Pancreas (tissue), 10 donors: ENCODE measurements at regions not wholly inside any gene's neighbourhood (a gene's known extent, or its start where the extent isn't known, plus 50 kb on each side); places are given as distances from the start of the nearest gene placed in this dataset.

Source experiments
- ATAC-seq, 4 donors: fragments of 200-7000 bp; cut with Tn5 transposase; one replicate each; pipeline versions ENCODE4 v1.8.0 to v1.9.1; 2020; ENCODE audit warnings: mild to moderate bottlenecking in 4 of 4, moderate library complexity in 4 of 4
- DNase-seq, 6 donors: peaks; one replicate each; pipeline ENCODE4 v3.0.0-alpha.2; 2020
- FAIRE-seq: peaks from 2 replicates; lab custom pipeline; 2012; peaks lifted over from hg19 to GRCh38; lab: Jason Lieb, UNC
- H3K27ac ChIP-seq, 4 donors: fragments of 200-600 bp; sonication (generic); 1 replicate in 3 of 4; 2 replicates in 1 of 4; pipeline versions ENCODE4 v1.5.0 to v1.8.0; 2020
- H3K27me3 ChIP-seq, 4 donors: fragments of 200-600 bp; one replicate each; pipeline ENCODE4 v1.8.0; 2021
- H3K36me3 ChIP-seq, 3 donors: fragments of 200-600 bp; sonication (generic) in 1 of 3; one replicate each; pipeline versions ENCODE4 v1.5.0 to v1.8.0; 2020 to 2021
- H3K4me1 ChIP-seq, 3 donors: fragments of 200-600 bp; one replicate each; pipeline ENCODE4 v1.8.0; 2021
- H3K4me3 ChIP-seq, 4 donors: fragments of 200-600 bp; sonication (generic) in 2 of 4; one replicate each; pipeline versions ENCODE4 v1.5.0 to v1.8.0; 2020 to 2021
- H3K9me3 ChIP-seq, 4 donors: fragments of 200-600 bp; one replicate each; pipeline ENCODE4 v1.8.0; 2021
- WGBS, 2 donors: extraction: QIAGEN DNeasy Blood & Tissue Kit; methylation state at CpG; one replicate each; pipeline ENCODE4 v1.1.7; 2013; 5-methylcytosine and 5-hydroxymethylcytosine counted together
- intact Hi-C, 3 donors: fragments of 100-400 bp; cut with DNase I; formaldehyde crosslinking; loops; one replicate each; pipeline versions ENCODE4 v1.11.1 to v1.14.2; 2022
- TF ChIP-seq, protein P1 (sequence below), 4 donors: fragments of 200-600 bp; sonication (generic) in 3 of 4; IDR thresholded peaks; one replicate each; pipeline versions ENCODE4 v1.5.0 to v1.8.0; 2021; ENCODE audit warnings: antibody characterized with exemption in 4 of 4
- donor health status: healthy with polysubstance abuse.
- donor health status: DM: no; HTN: no; CAD: no; lungs with moderate emphysema.
- donor health status: DM: no; HTN: no; CAD: no.
- donor health status: control.
- donor health status: control.
- donor health status: Bipolar disorder and iron deficiency.
- donor health status: DM: yes; HTN: yes; CAD: no.
- donor health status: DM: no; HTN: no; CAD: no.
- donor health status: DM: no; HTN: no; CAD: no.
- donor health status: DM: yes; HTN: yes; CAD: no.

DNA sequence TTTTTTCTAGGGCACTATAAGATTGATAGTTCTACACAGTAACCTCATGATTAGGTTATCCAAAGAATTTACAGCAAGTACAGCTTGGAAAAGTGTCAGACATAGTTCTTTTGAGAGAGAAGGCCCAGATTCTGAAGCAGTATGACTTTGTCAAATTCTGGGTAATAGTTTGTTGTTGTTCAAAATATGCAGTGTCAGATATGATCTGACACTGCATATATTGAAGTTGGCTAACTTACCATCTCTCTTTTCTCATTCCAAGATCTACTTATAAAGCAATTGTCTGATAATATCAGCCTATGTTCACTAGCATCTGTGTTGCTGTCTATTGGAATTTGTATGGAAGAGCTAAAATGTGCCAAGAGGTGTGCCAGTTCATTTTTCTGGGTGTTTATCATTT is 160.1 kb downstream of the CTH start:
- no peak overlapping the region for H3K27ac ChIP-seq
- ATAC-seq (no peak), DNase-seq (no peak), FAIRE-seq (no peak)
- H3K27me3 ChIP-seq: no peaks in the 10 kb centered on the region
- H3K9me3 ChIP-seq: no peaks in the 10 kb centered on the region
- H3K36me3 ChIP-seq: no peaks in the 10 kb centered on the region
- TF ChIP-seq, protein P1, sequence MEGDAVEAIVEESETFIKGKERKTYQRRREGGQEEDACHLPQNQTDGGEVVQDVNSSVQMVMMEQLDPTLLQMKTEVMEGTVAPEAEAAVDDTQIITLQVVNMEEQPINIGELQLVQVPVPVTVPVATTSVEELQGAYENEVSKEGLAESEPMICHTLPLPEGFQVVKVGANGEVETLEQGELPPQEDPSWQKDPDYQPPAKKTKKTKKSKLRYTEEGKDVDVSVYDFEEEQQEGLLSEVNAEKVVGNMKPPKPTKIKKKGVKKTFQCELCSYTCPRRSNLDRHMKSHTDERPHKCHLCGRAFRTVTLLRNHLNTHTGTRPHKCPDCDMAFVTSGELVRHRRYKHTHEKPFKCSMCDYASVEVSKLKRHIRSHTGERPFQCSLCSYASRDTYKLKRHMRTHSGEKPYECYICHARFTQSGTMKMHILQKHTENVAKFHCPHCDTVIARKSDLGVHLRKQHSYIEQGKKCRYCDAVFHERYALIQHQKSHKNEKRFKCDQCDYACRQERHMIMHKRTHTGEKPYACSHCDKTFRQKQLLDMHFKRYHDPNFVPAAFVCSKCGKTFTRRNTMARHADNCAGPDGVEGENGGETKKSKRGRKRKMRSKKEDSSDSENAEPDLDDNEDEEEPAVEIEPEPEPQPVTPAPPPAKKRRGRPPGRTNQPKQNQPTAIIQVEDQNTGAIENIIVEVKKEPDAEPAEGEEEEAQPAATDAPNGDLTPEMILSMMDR (IDR thresholded peaks at IDR 0.05): no peak
- H3K4me1 ChIP-seq: no peaks in the 10 kb centered on the region
- no peak overlapping the region for H3K4me3 ChIP-seq
- intact Hi-C loops: loop anchor here in 1 of 3 donors (10.0 kb wide), 1 partner anchor 394 kb away; no protein-coding TSS in a partner anchor

DNA sequence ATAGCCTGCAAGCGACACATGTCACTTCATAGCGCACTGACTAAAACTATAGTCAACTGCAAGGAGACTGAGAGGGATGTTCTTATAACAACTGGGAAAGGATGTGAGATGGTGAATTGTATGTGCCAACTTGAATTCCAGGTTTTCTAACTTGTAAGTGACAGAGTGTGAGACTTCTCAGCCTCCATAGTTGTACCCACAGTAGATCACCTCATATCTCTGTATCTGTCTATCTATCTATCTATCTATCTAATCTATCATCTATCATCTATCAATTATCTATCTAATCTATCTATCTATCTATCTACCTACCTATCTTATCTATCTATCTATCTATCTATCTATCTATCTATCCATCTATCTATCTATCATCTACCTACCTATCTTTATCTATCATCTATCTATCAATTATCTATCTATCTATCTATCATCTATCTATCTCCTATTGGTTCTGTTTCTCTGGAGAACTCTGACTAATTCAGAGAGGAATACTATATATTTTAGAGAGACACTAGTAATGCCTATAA is 162.3 kb downstream of the CTH start:
- Histone ChIP-seq H3K4me3 (no peak overlapping the region), H3K4me1 (no peaks in the 10 kb centered on the region)
- no peak for FAIRE-seq

DNA sequence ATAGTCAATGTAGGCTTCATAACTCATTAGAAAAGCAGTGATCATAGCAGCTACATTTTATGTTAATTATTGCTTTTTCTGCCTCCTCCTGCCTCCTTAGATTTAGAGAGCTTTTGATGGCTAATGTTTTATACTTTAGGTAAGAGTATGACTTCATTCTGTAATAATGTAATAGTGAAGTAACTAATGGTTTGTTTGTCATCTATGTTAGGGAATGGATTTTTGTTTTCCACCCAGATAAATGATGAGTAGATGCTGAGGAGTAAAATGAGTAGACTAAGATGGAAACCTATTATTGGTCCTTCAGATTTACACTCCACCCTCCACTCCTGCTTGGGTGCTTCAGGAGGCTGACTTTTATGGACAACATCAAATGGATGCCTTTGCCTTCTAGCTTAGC is 170.6 kb downstream of the CTH start:
- FAIRE-seq (no peak), ATAC-seq (no peak), DNase-seq (no peak)
- Histone ChIP-seq H3K4me3 (no peak overlapping the region), H3K36me3 (no peaks in the 10 kb centered on the region), H3K9me3 (no peaks in the 10 kb centered on the region), H3K27ac (no peak overlapping the region), H3K4me1 (no peaks in the 10 kb centered on the region), H3K27me3 (no peaks in the 10 kb centered on the region)
- TF ChIP-seq, protein P1 (IDR thresholded peaks at IDR 0.05): no peak
- intact Hi-C loops: no loop called here

More for the DNA sequence above, 162.3 kb downstream of the CTH start:
- intact Hi-C loops: loop anchor here in 1 of 3 donors (10.0 kb wide), 1 partner anchor 391 kb away; no protein-coding TSS in a partner anchor
- TF ChIP-seq, protein P1 (IDR thresholded peaks at IDR 0.05): no peak
- no peak for DNase-seq
- Histone ChIP-seq H3K36me3 (no peaks in the 10 kb centered on the region), H3K9me3 (no peaks in the 10 kb centered on the region), H3K27ac (no peak overlapping the region), H3K27me3 (no peaks in the 10 kb centered on the region)
- 96% methylated on average over 2 of the region's 2 CpGs for WGBS, 2 donors
- ATAC-seq: no peak

DNA sequence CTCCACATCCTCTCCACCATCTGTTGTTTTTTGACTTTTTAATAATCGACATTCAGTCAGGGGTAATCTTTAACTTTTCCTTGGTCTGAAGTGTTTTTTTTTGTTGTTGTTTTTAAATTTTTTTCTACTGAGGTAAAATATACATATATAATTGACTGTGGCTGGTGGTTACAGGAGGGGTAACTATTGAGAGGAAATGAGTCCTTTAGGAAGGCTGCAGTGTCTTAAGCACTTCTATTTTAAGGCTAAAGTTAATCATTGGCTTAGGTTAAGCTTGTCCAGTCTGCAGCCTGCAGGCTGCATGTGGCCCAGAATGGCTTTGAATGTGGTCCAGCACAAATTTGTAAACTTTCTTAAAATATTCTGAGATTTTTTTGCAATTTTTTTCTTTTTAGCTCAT is 172.5 kb downstream of the CTH start:
- H3K4me3 ChIP-seq: no peak overlapping the region
- DNase-seq: no peak
- intact Hi-C loops: no loop called here
- ATAC-seq: no peak
- TF ChIP-seq, protein P1 (IDR thresholded peaks at IDR 0.05): no peak
- H3K27me3 ChIP-seq: no peaks in the 10 kb centered on the region
- H3K4me1 ChIP-seq: no peaks in the 10 kb centered on the region
- H3K9me3 ChIP-seq: no peaks in the 10 kb centered on the region
- no peak for FAIRE-seq
- WGBS, 2 donors: 69 to 80% methylated on average over 1 of the region's 1 CpG
- no peaks in the 10 kb centered on the region for H3K36me3 ChIP-seq
- H3K27ac ChIP-seq: no peak overlapping the region

DNA sequence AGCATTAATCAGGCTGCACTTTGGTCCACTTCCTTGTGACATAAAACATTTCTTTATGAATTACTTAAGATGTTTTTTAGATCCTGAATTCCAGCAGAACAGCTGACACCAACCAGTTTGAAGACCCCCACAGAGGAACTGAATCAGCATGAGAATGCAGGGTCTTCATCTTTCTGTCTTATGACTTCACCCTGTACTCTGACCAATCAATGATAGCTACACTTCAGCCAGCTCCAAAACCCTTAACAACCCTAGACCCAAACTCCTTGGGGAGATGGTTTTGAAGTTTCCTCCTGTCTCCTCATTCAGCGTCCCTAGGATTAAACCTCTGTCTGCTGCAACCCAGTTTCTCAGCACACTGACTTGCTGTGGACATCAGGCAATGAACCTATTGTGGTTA is 175.0 kb downstream of the CTH start:
- no peak for FAIRE-seq
- Histone ChIP-seq H3K27ac (no peak overlapping the region), H3K4me3 (no peak overlapping the region), H3K4me1 (no peaks in the 10 kb centered on the region), H3K27me3 (no peaks in the 10 kb centered on the region), H3K36me3 (no peaks in the 10 kb centered on the region), H3K9me3 (no peaks in the 10 kb centered on the region)
- no peak for ATAC-seq
- TF ChIP-seq, protein P1 (IDR thresholded peaks at IDR 0.05): no peak
- intact Hi-C loops: no loop called here
- DNase-seq: no peak
- 61 to 77% methylated on average over 1 of the region's 1 CpG for whole genome bisulfite sequencing, 2 donors
